ENCODE measurements at regions not wholly inside any gene's neighbourhood (a gene's known extent, or its start where the extent isn't known, plus 50 kb on each side); places are given as distances from the start of the nearest gene placed in this dataset.

DNA sequence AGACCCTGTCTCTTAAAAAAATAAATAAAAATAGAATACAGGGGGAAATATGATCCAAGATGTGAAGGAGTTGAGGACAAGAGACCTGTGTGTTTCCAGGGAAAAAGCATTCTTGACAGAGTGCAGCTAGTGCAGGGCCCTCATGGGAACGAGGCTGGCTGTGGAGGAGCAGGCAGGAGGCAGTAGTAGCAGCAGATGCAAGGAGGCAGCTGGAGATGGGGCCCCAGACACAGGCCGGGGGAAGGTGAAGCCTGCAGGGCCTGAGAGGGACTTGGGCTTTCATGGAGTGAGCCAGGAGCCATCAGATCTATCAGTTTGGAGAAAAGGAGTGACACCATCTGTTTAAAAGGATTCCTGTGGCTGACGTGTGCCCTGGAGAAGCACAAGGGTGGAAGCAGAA, 71.4 kb upstream of the ZNF438 start:
- DNase-seq (ENCODE audit: low spot score in 2 of 2), result no peak
- no peaks in the 10 kb centered on the region for H3K36me3 ChIP-seq (replicated peaks)
- no peaks in the 10 kb centered on the region for H3K4me1 ChIP-seq
- H3K9me3 ChIP-seq, result no peaks in the 10 kb centered on the region
- in situ Hi-C loops (cut with MboI; ENCODE audit: low sequenced_read_pairs), result no loop called here
- no peaks in the 10 kb centered on the region for H3K27me3 ChIP-seq (ENCODE audit: low read depth)
- no peak overlapping the region for H3K4me3 ChIP-seq

- in situ Hi-C loops (cut with MboI; ENCODE audit: low sequenced_read_pairs), result no loop called here
- Histone ChIP-seq H3K4me1 (no peaks in the 10 kb centered on the region), H3K4me3 (no peak overlapping the region), H3K27me3 (ENCODE audit: low read depth) (no peaks in the 10 kb centered on the region), H3K9me3 (no peaks in the 10 kb centered on the region), H3K36me3 (replicated peaks) (no peaks in the 10 kb centered on the region)
- DNase-seq (ENCODE audit: low spot score in 2 of 2), result no peak
Measured at GRCh38 chr10:31112961-31113360, 81.3 kb upstream of the ZNF438 start.

GRCh38 chr10:31116226-31116625, 84.6 kb upstream of the ZNF438 start:
- no peaks in the 10 kb centered on the region for H3K9me3 ChIP-seq
- no peaks in the 10 kb centered on the region for H3K4me1 ChIP-seq
- H3K4me3 ChIP-seq, result no peak overlapping the region
- H3K36me3 ChIP-seq (replicated peaks), result no peaks in the 10 kb centered on the region
- in situ Hi-C loops (cut with MboI; ENCODE audit: low sequenced_read_pairs), result no loop called here
- no peaks in the 10 kb centered on the region for H3K27me3 ChIP-seq (ENCODE audit: low read depth)
- no peak for DNase-seq (ENCODE audit: low spot score in 2 of 2)

- Histone ChIP-seq H3K27me3 (ENCODE audit: low read depth) (no peaks in the 10 kb centered on the region), H3K36me3 (replicated peaks) (no peaks in the 10 kb centered on the region), H3K4me1 (no peaks in the 10 kb centered on the region), H3K4me3 (no peak overlapping the region), H3K9me3 (no peaks in the 10 kb centered on the region)
- in situ Hi-C loops (cut with MboI; ENCODE audit: low sequenced_read_pairs), result no loop called here
- no peak for DNase-seq (ENCODE audit: low spot score in 2 of 2)
Measured at GRCh38 chr10:31118556-31118955, 86.9 kb upstream of the ZNF438 start.

- Histone ChIP-seq H3K27me3 (ENCODE audit: low read depth) (no peaks in the 10 kb centered on the region), H3K4me1 (no peaks in the 10 kb centered on the region), H3K36me3 (replicated peaks) (no peaks in the 10 kb centered on the region), H3K9me3 (no peaks in the 10 kb centered on the region), H3K4me3 (no peak overlapping the region)
- no peak for DNase-seq (ENCODE audit: low spot score in 2 of 2)
- in situ Hi-C loops (cut with MboI; ENCODE audit: low sequenced_read_pairs), result no loop called here
Measured at GRCh38 chr10:31120392-31120791, 88.7 kb upstream of the ZNF438 start.

DNA sequence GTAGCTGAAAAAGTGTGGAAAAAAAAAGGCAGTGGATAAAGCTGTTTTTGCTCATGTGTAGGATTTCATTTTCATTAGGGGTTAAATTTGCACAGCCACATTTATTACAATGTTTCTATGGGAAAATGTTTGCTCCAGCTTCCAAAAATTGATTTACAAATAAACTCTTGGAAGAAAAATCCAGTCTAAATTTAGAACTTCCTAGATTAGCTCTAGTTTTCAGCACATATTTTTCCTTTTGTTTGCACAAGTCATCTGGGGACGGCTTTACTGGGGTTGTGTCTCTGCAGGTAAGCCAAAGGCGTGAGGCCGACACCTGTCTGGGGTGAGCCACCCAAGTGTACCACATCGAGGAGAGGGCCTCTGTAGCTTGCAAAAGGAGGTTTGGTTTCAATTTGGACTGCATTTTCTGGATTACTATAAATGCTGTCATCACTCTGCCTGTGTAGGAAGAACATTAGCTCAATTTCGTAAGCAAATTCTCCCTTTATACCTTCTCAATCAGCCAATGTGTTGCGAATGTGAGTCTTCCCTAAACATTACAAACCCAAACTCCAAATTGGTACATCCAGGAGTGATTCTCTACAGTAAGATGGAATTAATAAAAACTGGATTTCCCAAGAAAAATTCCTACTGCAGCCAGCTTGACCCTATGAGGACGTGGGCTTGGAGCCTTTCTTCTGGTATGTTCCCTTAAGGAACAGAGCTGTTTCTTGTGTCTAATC, 89.5 kb upstream of the ZNF438 start:
- Histone ChIP-seq H3K27me3 (ENCODE audit: low read depth) (no peaks in the 10 kb centered on the region), H3K4me1 (no peaks in the 10 kb centered on the region), H3K36me3 (replicated peaks) (no peaks in the 10 kb centered on the region), H3K9me3 (no peaks in the 10 kb centered on the region), H3K4me3 (no peak overlapping the region)
- in situ Hi-C loops (cut with MboI; ENCODE audit: low sequenced_read_pairs), result no loop called here
- no peak for DNase-seq (ENCODE audit: low spot score in 2 of 2)

DNA sequence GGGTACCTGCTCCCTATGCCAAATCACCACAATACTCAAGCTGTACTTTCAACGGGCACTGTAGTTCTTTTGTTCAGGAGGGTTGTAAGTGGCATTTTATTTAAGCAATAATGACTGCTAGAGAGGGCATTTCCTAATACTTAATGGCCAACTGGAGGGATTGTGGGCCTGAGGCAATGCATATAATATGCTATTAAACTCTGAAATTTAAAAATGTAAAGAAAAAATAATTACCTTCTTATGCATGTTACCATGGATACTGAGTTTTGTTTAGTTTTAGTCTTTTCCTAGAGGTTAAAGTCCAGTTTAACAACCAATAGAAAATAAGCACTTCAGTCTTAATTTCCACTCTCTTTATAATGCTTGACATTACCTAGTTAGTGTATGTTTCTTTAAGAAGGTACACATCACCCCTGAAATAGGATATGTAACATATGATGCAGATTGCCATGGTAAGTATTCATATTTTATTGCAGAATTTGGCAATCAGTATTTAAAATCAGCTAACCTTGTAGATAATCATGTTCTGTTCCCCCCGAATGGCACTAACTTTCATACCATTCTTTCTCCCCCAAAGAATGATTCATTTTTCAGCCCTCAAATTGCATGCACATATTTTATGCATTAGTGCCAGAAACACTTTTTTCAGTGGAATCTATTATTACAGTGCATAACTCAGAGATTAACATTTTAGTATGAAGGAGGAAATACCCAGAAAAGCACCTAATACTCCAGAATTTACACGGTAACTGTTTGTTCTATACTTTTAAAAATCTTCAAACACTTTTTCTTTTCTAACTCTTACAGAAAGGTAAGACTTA, 90.3 kb upstream of the ZNF438 start:
- no peaks in the 10 kb centered on the region for H3K4me1 ChIP-seq
- in situ Hi-C loops (cut with MboI; ENCODE audit: low sequenced_read_pairs), result no loop called here
- no peak for DNase-seq (ENCODE audit: low spot score in 2 of 2)
- H3K9me3 ChIP-seq, result no peaks in the 10 kb centered on the region
- H3K4me3 ChIP-seq, result no peak overlapping the region
- no peaks in the 10 kb centered on the region for H3K27me3 ChIP-seq (ENCODE audit: low read depth)
- H3K36me3 ChIP-seq (replicated peaks), result no peaks in the 10 kb centered on the region

GRCh38 chr10:31123946-31124345, 92.3 kb upstream of the ZNF438 start:
- no peak for DNase-seq (ENCODE audit: low spot score in 2 of 2)
- no peaks in the 10 kb centered on the region for H3K9me3 ChIP-seq
- H3K27me3 ChIP-seq (ENCODE audit: low read depth), result no peaks in the 10 kb centered on the region
- no peak overlapping the region for H3K4me3 ChIP-seq
- in situ Hi-C loops (cut with MboI; ENCODE audit: low sequenced_read_pairs), result no loop called here
- H3K4me1 ChIP-seq, result no peaks in the 10 kb centered on the region
- no peaks in the 10 kb centered on the region for H3K36me3 ChIP-seq (replicated peaks)

DNA sequence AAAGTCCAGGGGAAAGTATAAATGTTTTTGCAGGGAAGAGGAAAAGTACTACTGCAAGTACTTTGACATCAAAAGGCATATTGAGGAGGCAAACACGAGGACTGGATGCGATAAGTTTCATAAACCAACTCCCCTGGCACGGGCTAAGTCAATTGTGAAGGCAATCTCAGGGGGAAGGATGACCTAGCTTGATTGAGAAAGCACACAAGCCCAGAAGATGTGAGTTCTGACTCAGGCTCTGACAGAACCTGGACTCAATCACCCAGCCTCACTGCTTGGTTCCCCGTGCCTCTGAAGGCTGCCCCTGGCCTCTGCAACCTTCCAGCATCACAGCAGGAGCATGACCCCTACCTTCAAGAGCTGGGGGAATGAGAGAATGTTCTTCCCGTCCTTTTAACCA, 93.2 kb upstream of the ZNF438 start:
- in situ Hi-C loops (cut with MboI; ENCODE audit: low sequenced_read_pairs), result no loop called here

GRCh38 chr10:31125789-31126188, 94.1 kb upstream of the ZNF438 start:
- in situ Hi-C loops (cut with MboI; ENCODE audit: low sequenced_read_pairs), result no loop called here
- Histone ChIP-seq H3K36me3 (replicated peaks) (no peaks in the 10 kb centered on the region), H3K4me3 (no peak overlapping the region)

More for the DNA sequence above, 93.2 kb upstream of the ZNF438 start:
- no peaks in the 10 kb centered on the region for H3K27me3 ChIP-seq (ENCODE audit: low read depth)
- no peaks in the 10 kb centered on the region for H3K36me3 ChIP-seq (replicated peaks)
- no peak for DNase-seq (ENCODE audit: low spot score in 2 of 2)
- H3K9me3 ChIP-seq, result no peaks in the 10 kb centered on the region
- H3K4me1 ChIP-seq, result no peaks in the 10 kb centered on the region
- no peak overlapping the region for H3K4me3 ChIP-seq

GRCh38 chr10:31126593-31126992, 94.9 kb upstream of the ZNF438 start:
- no peaks in the 10 kb centered on the region for H3K9me3 ChIP-seq
- no peak overlapping the region for H3K4me3 ChIP-seq
- H3K27me3 ChIP-seq (ENCODE audit: low read depth), result no peaks in the 10 kb centered on the region
- in situ Hi-C loops (cut with MboI; ENCODE audit: low sequenced_read_pairs), result no loop called here
- no peaks in the 10 kb centered on the region for H3K4me1 ChIP-seq
- no peaks in the 10 kb centered on the region for H3K36me3 ChIP-seq (replicated peaks)
- no peak for DNase-seq (ENCODE audit: low spot score in 2 of 2)

More at GRCh38 chr10:31125789-31126188, 94.1 kb upstream of the ZNF438 start:
- no peaks in the 10 kb centered on the region for H3K9me3 ChIP-seq
- DNase-seq (ENCODE audit: low spot score in 2 of 2), result no peak
- H3K4me1 ChIP-seq, result no peaks in the 10 kb centered on the region
- H3K27me3 ChIP-seq (ENCODE audit: low read depth), result no peaks in the 10 kb centered on the region

- in situ Hi-C loops (cut with MboI; ENCODE audit: low sequenced_read_pairs), result no loop called here
Measured at GRCh38 chr10:31128536-31128935, 96.9 kb upstream of the ZNF438 start.

GRCh38 chr10:31129271-31129670, 97.6 kb upstream of the ZNF438 start:
- Histone ChIP-seq H3K27me3 (ENCODE audit: low read depth) (no peaks in the 10 kb centered on the region), H3K36me3 (replicated peaks) (no peaks in the 10 kb centered on the region), H3K4me3 (no peak overlapping the region), H3K9me3 (no peaks in the 10 kb centered on the region), H3K4me1 (peaks cover 5% of the 10 kb centered on the region)
- in situ Hi-C loops (cut with MboI; ENCODE audit: low sequenced_read_pairs), result no loop called here
- DNase-seq (ENCODE audit: low spot score in 2 of 2), result no peak

More at GRCh38 chr10:31128536-31128935, 96.9 kb upstream of the ZNF438 start:
- H3K4me1 ChIP-seq, result 0 out of 2 replicates have a peak, but pooled peaks cover 4% of the 10 kb centered on the region
- no peak for DNase-seq (ENCODE audit: low spot score in 2 of 2)
- no peaks in the 10 kb centered on the region for H3K9me3 ChIP-seq
- no peaks in the 10 kb centered on the region for H3K36me3 ChIP-seq (replicated peaks)
- no peak overlapping the region for H3K4me3 ChIP-seq
- H3K27me3 ChIP-seq (ENCODE audit: low read depth), result no peaks in the 10 kb centered on the region

DNA sequence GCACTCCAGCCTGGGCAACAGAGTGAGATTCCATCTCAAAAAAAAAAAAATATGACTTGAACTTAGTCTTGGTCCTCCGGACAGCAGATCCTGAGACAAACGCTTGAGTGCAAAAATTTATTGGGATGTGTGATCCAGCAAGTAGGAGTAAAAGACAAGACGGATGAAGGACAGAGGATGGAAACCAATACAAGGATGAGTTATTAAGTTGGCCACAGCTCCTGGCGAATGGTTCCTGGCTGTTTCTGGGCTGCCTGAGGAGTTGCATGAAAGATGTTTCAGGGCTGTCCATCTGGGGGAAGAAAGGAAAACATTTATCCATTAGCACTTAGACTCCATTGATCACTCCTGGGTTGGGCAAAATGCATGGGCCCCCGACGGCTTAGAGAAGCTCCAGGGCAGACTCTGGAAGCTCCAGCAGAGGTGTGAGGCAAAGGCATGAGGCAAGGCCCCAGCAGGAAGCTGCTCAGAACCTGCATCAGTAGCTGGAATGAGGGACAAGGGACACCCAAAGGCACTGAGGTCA, 98.3 kb upstream of the ZNF438 start:
- in situ Hi-C loops (cut with MboI; ENCODE audit: low sequenced_read_pairs), result no loop called here
- Histone ChIP-seq H3K9me3 (no peaks in the 10 kb centered on the region), H3K27me3 (ENCODE audit: low read depth) (no peaks in the 10 kb centered on the region), H3K4me1 (peaks cover 11% of the 10 kb centered on the region), H3K36me3 (replicated peaks) (no peaks in the 10 kb centered on the region), H3K4me3 (no peak overlapping the region)
- DNase-seq (ENCODE audit: low spot score in 2 of 2), result no peak

All from HAP-1 (cell line).